HEK293 (cell line): ENCODE measurements at regions not wholly inside any gene's neighbourhood (a gene's known extent, or its start where the extent isn't known, plus 50 kb on each side); places are given as distances from the start of the nearest gene placed in this dataset.

Experiments used
- CTCF ChIA-PET: fragments of 350-600 bp; formaldehyde crosslinking; extraction: SDS; loops from one replicate; lab custom pipeline; 2021; ENCODE audit warnings: antibody characterized with exemption; lab: Yijun Ruan, JAX
- POLR2A ChIA-PET: fragments of 300-600 bp; formaldehyde crosslinking; extraction: SDS; loops from one replicate; lab custom pipeline; 2020; ENCODE audit warnings: antibody characterized with exemption, inconsistent platforms; lab: Yijun Ruan, JAX
- H3K27ac ChIP-seq: fragments of 200-500 bp; sonication (Bioruptor generic); 2 replicates; pipeline ENCODE4 v1.5.1; 2014; ENCODE audit warnings: low read depth, low read length, control low read depth, inconsistent platforms; ENCODE audit errors: extremely low read depth
- H3K36me3 ChIP-seq, 2 experiments: fragments of 200-500 bp in 1 of 2; sonication (Bioruptor generic) in 1 of 2; 1 replicate in 1 of 2; 2 replicates in 1 of 2; pipeline ENCODE4 v1.5.1; 2014 to 2017; ENCODE audit warnings: inconsistent platforms in 2 of 2, low read length in 2 of 2; ENCODE audit not compliant: control insufficient read depth in 2 of 2, insufficient read depth in 1 of 2
- H3K4me1 ChIP-seq: fragments of 200-500 bp; sonication (Bioruptor generic); 2 replicates; pipeline ENCODE4 v1.5.1; 2014; ENCODE audit warnings: mild to moderate bottlenecking, low read length, inconsistent platforms; ENCODE audit not compliant: control insufficient read depth, insufficient read depth
- H3K4me3 ChIP-seq: 2 replicates; pipeline ENCODE4 v1.5.1; 2011; ENCODE audit warnings: low read depth, mild to moderate bottlenecking, control low read depth, low read length, moderate library complexity
- H3K9me3 ChIP-seq: fragments of 200-500 bp; sonication (Bioruptor generic); 2 replicates; pipeline ENCODE4 v1.5.1; 2014; ENCODE audit warnings: low read depth, low read length, inconsistent platforms; ENCODE audit not compliant: control insufficient read depth, insufficient read depth
- HOXD13 ChIP-seq: sonication (generic); formaldehyde crosslinking; IDR thresholded peaks from 2 replicates; pipeline ENCODE4 v1.8.0; 2022; ENCODE audit warnings: missing genetic modification reagents, borderline replicate concordance
- ZBTB11 ChIP-seq: fragments of 450-650 bp; formaldehyde crosslinking; conservative IDR thresholded peaks from 2 replicates; pipeline ENCODE4 v1.5.1; 2016; ENCODE audit warnings: low read depth, missing biosample characterization, missing genetic modification characterization
- ZBTB17 ChIP-seq: fragments of 450-650 bp; formaldehyde crosslinking; IDR thresholded peaks from 2 replicates; pipeline ENCODE4 v1.5.1; 2016; ENCODE audit warnings: missing biosample characterization, missing genetic modification characterization
- ZNF19 ChIP-seq: fragments of 450-650 bp; formaldehyde crosslinking; IDR thresholded peaks from 2 replicates; pipeline ENCODE4; 2016; ENCODE audit warnings: missing biosample characterization, missing genetic modification characterization, low read depth
- ZNF24 ChIP-seq: fragments of 450-650 bp; formaldehyde crosslinking; IDR thresholded peaks from 2 replicates; pipeline ENCODE4 v1.5.1; 2016; ENCODE audit warnings: missing biosample characterization, missing genetic modification characterization
- ZNF274 ChIP-seq, 2 experiments: fragments of 200-500 bp in 1 of 2; fragments of 450-650 bp in 1 of 2; sonication (Bioruptor generic) in 1 of 2; formaldehyde crosslinking in 1 of 2; IDR thresholded peaks; 2 replicates each; pipeline versions ENCODE4 v1.5.1 to v1.6.1; 2014 to 2016; ENCODE audit warnings: borderline replicate concordance in 1 of 2, inconsistent platforms in 1 of 2, low read length in 1 of 2, missing biosample characterization in 1 of 2, missing genetic modification characterization in 1 of 2
- ZNF362 ChIP-seq: fragments of 450-650 bp; formaldehyde crosslinking; IDR thresholded peaks from 2 replicates; pipeline ENCODE4 v1.5.1; 2016; ENCODE audit warnings: missing biosample characterization, missing genetic modification characterization
- ZNF416 ChIP-seq: fragments of 450-650 bp; formaldehyde crosslinking; IDR thresholded peaks from 2 replicates; pipeline ENCODE4 v1.5.1; 2016; ENCODE audit warnings: missing biosample characterization, missing genetic modification characterization
- ZNF560 ChIP-seq: fragments of 450-650 bp; formaldehyde crosslinking; IDR thresholded peaks from 2 replicates; pipeline ENCODE4 v1.5.1; 2017; ENCODE audit warnings: missing biosample characterization, missing genetic modification characterization, borderline replicate concordance
- ZNF664 ChIP-seq: fragments of 450-650 bp; formaldehyde crosslinking; IDR thresholded peaks from 2 replicates; pipeline ENCODE4 v1.5.1; 2016; ENCODE audit warnings: missing biosample characterization, missing genetic modification characterization
- ZNF707 ChIP-seq: fragments of 450-650 bp; formaldehyde crosslinking; IDR thresholded peaks from 2 replicates; pipeline ENCODE4 v1.5.1; 2016; ENCODE audit warnings: missing biosample characterization, missing genetic modification characterization
- ZNF768 ChIP-seq: fragments of 450-650 bp; formaldehyde crosslinking; IDR thresholded peaks from 2 replicates; pipeline ENCODE4 v1.5.1; 2018; ENCODE audit warnings: missing biosample characterization, mild to moderate bottlenecking, missing genetic modification characterization
- ZSCAN18 ChIP-seq: fragments of 450-650 bp; formaldehyde crosslinking; IDR thresholded peaks from 2 replicates; pipeline ENCODE4 v1.5.1; 2016; ENCODE audit warnings: missing biosample characterization, missing genetic modification characterization
- ZSCAN23 ChIP-seq: fragments of 450-650 bp; formaldehyde crosslinking; IDR thresholded peaks from 2 replicates; pipeline ENCODE4 v1.5.1; 2016; ENCODE audit warnings: missing biosample characterization, missing genetic modification characterization
- ZSCAN4 ChIP-seq: fragments of 450-650 bp; formaldehyde crosslinking; IDR thresholded peaks from 2 replicates; pipeline ENCODE4 v1.5.1; 2017; ENCODE audit warnings: missing biosample characterization, missing genetic modification characterization
- TF ChIP-seq, protein P1 (sequence below): fragments of 450-650 bp; formaldehyde crosslinking; IDR thresholded peaks from 2 replicates; pipeline ENCODE4 v1.5.1; 2016; ENCODE audit warnings: missing biosample characterization, missing genetic modification characterization

DNA sequence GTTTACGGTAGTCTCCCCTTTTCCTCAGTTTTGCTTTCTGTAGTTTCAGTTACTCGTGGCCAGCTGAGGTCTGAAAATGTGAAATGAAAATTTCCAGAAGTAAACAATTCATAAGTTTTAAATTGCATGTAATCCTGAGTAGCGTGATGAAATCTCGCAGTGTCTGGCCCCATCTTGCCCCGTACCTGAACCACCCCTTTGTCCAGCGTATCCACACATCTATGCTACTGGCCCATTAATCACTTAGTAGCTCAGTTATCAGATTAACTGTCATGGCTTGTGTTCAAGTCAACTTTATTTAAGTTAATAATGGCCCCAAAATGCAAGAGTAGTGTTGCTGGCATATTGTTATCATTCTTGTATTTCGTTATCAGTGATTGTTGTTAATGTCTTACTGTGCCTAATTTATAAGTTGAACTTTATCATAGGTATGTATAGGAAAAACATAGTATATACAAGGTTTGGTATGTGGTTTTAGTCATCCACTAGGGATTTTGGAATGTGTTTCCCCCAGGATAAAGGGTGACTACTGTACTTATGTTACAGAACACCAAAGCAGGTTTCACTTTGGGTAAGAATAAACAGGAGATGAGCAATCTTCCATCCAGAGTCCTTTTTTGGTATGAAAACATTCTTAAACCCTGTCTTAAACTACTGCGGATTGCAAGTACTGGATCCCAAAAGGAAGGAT is 118.4 kb upstream of the KCNN2 start (continued):
- TF ChIP-seq ZBTB11 (tag by site-specific recombination) (no peak), ZSCAN18 (tag by site-specific recombination) (no peak), ZNF560 (no peak), ZSCAN4 (tag by site-specific recombination) (no peak)

DNA sequence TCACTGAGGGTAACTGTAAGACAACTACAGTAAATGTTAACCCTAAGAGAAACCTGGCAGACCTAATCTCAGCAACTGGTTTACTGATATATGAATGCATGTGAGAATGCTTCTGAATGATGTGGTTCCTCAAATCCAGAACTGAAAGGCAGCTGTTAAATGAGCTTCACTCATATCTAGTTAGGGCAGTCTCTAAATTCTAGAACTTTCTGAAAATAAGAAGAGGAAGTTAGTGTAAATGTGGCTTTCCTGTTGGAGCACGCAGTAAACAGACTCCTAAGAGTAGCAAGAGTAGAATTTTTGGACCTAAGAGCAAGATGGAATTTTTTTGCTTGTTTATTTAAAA is 117.9 kb upstream of the KCNN2 start:
- Histone ChIP-seq H3K27ac (no peak overlapping the region), H3K9me3 (no peaks in the 10 kb centered on the region)
- POLR2A ChIA-PET = no interaction called here
- TF ChIP-seq, protein P1, sequence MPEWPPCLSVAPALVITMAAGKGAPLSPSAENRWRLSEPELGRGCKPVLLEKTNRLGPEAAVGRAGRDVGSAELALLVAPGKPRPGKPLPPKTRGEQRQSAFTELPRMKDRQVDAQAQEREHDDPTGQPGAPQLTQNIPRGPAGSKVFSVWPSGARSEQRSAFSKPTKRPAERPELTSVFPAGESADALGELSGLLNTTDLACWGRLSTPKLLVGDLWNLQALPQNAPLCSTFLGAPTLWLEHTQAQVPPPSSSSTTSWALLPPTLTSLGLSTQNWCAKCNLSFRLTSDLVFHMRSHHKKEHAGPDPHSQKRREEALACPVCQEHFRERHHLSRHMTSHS (tag by site-specific recombination) = no peak
- TF ChIP-seq ZSCAN23 (tag by site-specific recombination) (no peak), ZNF19 (tag by site-specific recombination) (no peak), ZNF768 (tag by site-specific recombination) (no peak), ZNF362 (tag by site-specific recombination) (no peak), ZNF274 (IDR thresholded peaks at IDR 0.05; ENCODE audit: low read length) (no peak), ZNF274 (tag by site-specific recombination; IDR thresholded peaks at IDR 0.05; ENCODE audit: borderline replicate concordance) (no peak), HOXD13 (CRISPR knock-in tag) (no peak), ZNF664 (tag by site-specific recombination) (no peak), ZBTB17 (tag by site-specific recombination) (no peak), ZNF24 (no peak), ZNF416 (tag by site-specific recombination) (no peak), ZNF707 (no peak)
- TF ChIP-seq, all 188 proteins: peak for 0
- Histone ChIP-seq H3K4me1 (no peaks in the 10 kb centered on the region), H3K36me3 (no peaks in the 10 kb centered on the region), H3K4me3 (no peak overlapping the region)
- CTCF ChIA-PET = no interaction called here
